NCI-H774 (cell line): ENCODE measurements at regions not wholly inside any gene's neighbourhood (a gene's known extent, or its start where the extent isn't known, plus 50 kb on each side); places are given as distances from the start of the nearest gene placed in this dataset.
"Not testable (repeated sequence)": the region's sequence is repeated elsewhere in the genome, so short reads cannot be mapped to it uniquely, and the experiment has no call there.

Experiments used
- DNase-seq: peaks from one replicate; lab custom pipeline; 2025; lab: John Stamatoyannopoulos, UW

DNA sequence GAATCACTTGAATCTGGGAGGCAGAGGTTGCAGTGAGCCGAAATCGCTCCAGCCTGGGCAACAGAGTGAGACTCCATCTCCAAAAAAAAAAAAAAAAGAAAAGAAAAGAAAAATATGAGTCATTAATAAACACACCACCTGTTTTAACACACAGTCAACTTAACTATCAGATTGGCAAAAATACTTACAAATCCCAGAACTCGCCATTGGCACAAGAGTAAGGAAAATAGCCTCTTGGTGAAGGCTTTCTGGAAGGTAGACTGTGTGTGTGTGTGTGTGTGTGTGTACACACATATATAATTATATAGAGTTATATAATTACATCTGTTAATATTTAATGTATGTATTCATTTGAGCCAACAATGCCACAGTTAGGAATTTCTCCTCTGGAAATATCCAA, 63.7 kb upstream of the UXS1 start:
- DNase-seq = no peak

DNA sequence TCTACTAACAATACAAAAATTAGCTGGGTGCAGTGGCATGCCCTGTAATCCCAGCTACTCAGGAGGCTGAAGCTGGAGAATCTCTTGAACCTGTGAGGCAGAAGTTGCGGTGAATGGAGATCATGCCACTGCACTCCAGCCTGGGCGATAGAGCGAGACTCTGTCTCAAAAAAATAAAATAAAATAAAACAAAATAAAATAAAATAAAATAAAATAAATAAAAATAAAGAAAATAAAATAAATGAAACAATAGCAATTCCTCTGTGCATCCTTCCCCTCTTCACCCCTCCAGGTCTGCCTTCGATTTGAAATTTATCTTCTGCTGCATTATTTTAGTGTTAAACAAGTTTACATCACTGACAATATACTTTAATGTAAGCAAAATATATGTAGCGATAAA, 63.0 kb upstream of the UXS1 start:
- DNase-seq = no peak

DNA sequence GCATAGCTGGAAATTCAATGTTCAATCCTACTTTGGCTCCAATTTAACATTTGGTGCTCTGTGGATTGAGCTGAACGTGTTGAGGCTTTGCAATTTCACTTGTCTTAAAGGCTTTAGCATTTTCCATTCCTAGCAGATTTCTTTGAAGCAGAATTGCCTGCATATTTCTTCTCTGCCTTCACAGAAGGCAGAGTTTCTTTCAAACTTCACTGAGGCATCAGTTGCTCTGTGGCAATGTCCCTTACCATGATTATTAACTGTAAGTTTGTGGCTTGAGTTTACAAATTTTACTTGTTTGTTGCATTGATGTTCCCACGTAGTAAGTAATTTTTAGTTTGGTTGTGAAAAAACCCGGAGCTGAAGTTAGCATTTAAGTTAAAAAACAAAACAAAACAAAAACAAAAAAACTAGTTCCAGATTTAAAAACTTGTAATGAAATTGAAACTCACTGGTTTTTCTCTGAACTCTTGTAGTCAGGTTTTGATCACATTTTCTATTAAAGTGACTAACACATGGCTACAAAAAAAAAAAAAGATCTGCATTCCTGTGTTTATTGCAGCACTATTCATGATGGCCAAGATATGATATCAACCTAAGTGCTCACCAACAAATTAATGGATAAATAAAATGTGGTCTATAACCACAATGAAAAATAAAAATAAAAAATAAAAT, 55.2 kb upstream of the UXS1 start:
- not testable (repeated sequence) for DNase-seq

DNA sequence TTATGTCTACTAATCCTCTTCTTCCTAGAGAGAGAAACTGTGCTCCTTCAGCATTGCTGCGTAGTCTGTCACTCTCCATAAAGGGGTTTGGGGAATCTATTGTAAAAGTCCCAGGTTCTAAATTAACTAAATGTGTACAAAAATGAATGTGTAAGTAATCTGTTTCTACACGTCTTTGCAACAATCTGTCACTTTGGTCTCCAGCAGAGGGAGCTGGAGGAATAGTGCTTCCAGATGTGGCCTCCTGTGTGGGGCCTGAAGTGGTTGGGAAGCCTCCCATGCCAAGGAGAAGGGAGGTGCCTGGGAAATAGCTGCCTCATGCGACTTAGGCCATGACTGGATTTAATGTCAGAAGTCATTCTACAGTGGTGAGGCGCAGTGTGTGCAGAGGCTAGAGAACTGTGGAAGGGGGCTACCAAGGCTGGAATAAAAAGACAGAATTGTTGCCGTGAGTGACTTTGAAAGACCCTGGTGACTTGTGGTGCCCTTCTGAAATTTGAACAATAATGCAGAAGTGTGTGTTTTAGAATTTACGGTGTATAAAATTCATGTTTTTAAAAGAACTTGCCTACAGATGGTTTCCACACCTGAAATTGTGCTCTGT, 54.5 kb upstream of the UXS1 start:
- DNase-seq = not testable (repeated sequence)
